Smooth muscle cell (in vitro differentiated cells): ENCODE measurements at regions not wholly inside any gene's neighbourhood (a gene's known extent, or its start where the extent isn't known, plus 50 kb on each side); places are given as distances from the start of the nearest gene placed in this dataset.

Experiments used
- DNase-seq: peaks from one replicate; lab custom pipeline; 2025; ENCODE audit not compliant: unreplicated experiment; lab: John Stamatoyannopoulos, UW
- H2AFZ ChIP-seq: fragments of 200-600 bp; sonication (generic); 2 replicates; pipeline ENCODE4 v1.6.0; 2016; ENCODE audit warnings: antibody characterized with exemption, low read depth, mild to moderate bottlenecking
- H3F3A ChIP-seq: fragments of 200-600 bp; sonication (generic); 2 replicates; pipeline ENCODE4 v1.6.0; 2017; ENCODE audit warnings: antibody characterized with exemption, low read depth
- H3K27ac ChIP-seq: fragments of 200-600 bp; sonication (generic); 2 replicates; pipeline ENCODE4 v1.5.1; 2016; ENCODE audit warnings: low read depth, mild to moderate bottlenecking
- H3K27me3 ChIP-seq: fragments of 200-600 bp; sonication (generic); 2 replicates; pipeline ENCODE4 v1.6.1; 2016; ENCODE audit warnings: low read depth, mild to moderate bottlenecking
- H3K36me3 ChIP-seq: fragments of 200-600 bp; sonication (generic); 2 replicates; pipeline ENCODE4 v1.5.1; 2016; ENCODE audit warnings: low read depth
- H3K4me1 ChIP-seq: fragments of 200-600 bp; sonication (generic); 2 replicates; pipeline ENCODE4 v1.5.1; 2016; ENCODE audit warnings: low read depth
- H3K4me2 ChIP-seq: fragments of 200-600 bp; sonication (generic); 2 replicates; pipeline ENCODE4 v1.6.0; 2016; ENCODE audit warnings: mild to moderate bottlenecking
- H3K4me3 ChIP-seq: fragments of 200-600 bp; sonication (generic); 2 replicates; pipeline ENCODE4 v1.5.1; 2016; ENCODE audit warnings: mild to moderate bottlenecking
- H3K79me2 ChIP-seq: fragments of 200-600 bp; sonication (generic); 2 replicates; pipeline ENCODE4 v1.6.0; 2016; ENCODE audit warnings: low read depth, mild to moderate bottlenecking
- H3K9ac ChIP-seq: fragments of 200-600 bp; sonication (generic); 2 replicates; pipeline ENCODE4 v1.6.0; 2016; ENCODE audit warnings: low read depth
- H3K9me3 ChIP-seq: fragments of 200-600 bp; sonication (generic); replicated peaks from 2 replicates; pipeline ENCODE4 v1.5.1; 2016; ENCODE audit warnings: low read depth
- H4K20me1 ChIP-seq: fragments of 200-600 bp; sonication (generic); 2 replicates; pipeline ENCODE4 v1.6.0; 2016; ENCODE audit warnings: low read depth
- CTCF ChIP-seq: fragments of 200-600 bp; sonication (generic); IDR thresholded peaks from 2 replicates; pipeline ENCODE4 v1.5.1; 2017; ENCODE audit warnings: borderline replicate concordance, mild to moderate bottlenecking, antibody characterized with exemption; ENCODE audit not compliant: insufficient read depth, poor library complexity, severe bottlenecking
- WGBS: methylation state at CpG from one replicate; pipeline ENCODE4 v1.1.7; 2016; ENCODE audit warnings: low lambda C conversion rate; 5-methylcytosine and 5-hydroxymethylcytosine counted together

GRCh38 chr2:78024996-78025395, 502.8 kb upstream of the LRRTM4 start:
- 89% methylated on average over 2 of the region's 2 CpGs for WGBS
- Histone ChIP-seq H3F3A (no peaks in the 10 kb centered on the region), H3K4me3 (no peak overlapping the region), H3K9ac (no peak overlapping the region), H2AFZ (no peak overlapping the region), H3K4me2 (no peak overlapping the region), H3K27ac (no peak overlapping the region), H4K20me1 (no peaks in the 10 kb centered on the region), H3K27me3 (no peaks in the 10 kb centered on the region), H3K36me3 (no peaks in the 10 kb centered on the region), H3K9me3 (no peaks in the 10 kb centered on the region), H3K4me1 (no peaks in the 10 kb centered on the region), H3K79me2 (no peaks in the 10 kb centered on the region)
- DNase-seq, result no peak
- no peak for TF ChIP-seq CTCF

DNA sequence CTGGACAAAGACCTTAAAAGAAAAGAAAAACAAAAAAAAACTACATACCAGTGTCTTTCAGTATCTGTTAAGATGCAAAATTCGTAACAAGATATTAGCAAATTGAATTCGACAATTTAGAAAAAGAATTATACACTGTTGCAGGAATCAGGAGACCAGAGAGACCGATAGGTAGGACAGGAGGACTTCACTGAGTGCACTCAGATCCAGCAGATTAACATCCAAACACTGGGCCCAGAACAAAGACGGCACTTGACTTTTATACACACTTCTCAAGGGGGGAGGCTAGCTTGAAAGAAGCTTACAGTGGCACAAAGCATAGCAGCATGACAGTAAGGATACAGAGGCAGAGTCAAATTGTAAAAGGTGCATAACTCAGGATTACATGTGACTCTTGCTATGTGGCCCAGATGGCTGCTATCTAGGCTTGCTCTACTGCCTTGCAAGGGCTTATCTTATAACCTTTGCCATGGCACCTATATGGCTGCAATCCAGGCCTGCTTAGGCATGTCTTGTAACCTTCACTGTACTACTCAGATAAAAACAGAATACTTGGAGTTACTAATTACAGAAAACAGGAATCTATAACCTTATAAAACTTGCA, 507.3 kb upstream of the LRRTM4 start:
- H3K9me3 ChIP-seq, result no peaks in the 10 kb centered on the region
- H3F3A ChIP-seq, result no peaks in the 10 kb centered on the region
- no peaks in the 10 kb centered on the region for H4K20me1 ChIP-seq
- H3K4me2 ChIP-seq, result no peak overlapping the region
- H3K79me2 ChIP-seq, result no peaks in the 10 kb centered on the region
- no peak for DNase-seq
- TF ChIP-seq CTCF, result no peak
- H3K27ac ChIP-seq, result no peak overlapping the region
- H2AFZ ChIP-seq, result no peak overlapping the region
- H3K9ac ChIP-seq, result no peak overlapping the region
- H3K27me3 ChIP-seq, result no peaks in the 10 kb centered on the region
- no peak overlapping the region for H3K4me3 ChIP-seq
- no peaks in the 10 kb centered on the region for H3K36me3 ChIP-seq
- 89% methylated on average over 4 of the region's 4 CpGs for WGBS
- no peaks in the 10 kb centered on the region for H3K4me1 ChIP-seq

GRCh38 chr2:78034706-78035105, 512.5 kb upstream of the LRRTM4 start:
- no peaks in the 10 kb centered on the region for H4K20me1 ChIP-seq
- no peak overlapping the region for H3K4me3 ChIP-seq
- no peak for DNase-seq
- no peak for TF ChIP-seq CTCF
- no peak overlapping the region for H3K27ac ChIP-seq
- no peaks in the 10 kb centered on the region for H3K4me1 ChIP-seq
- no peaks in the 10 kb centered on the region for H3K79me2 ChIP-seq
- H3K36me3 ChIP-seq, result no peaks in the 10 kb centered on the region
- H3K9me3 ChIP-seq, result no peaks in the 10 kb centered on the region
- WGBS, result 60% methylated on average over 3 of the region's 3 CpGs
- H3K9ac ChIP-seq, result no peak overlapping the region
- H3K4me2 ChIP-seq, result no peak overlapping the region
- H3K27me3 ChIP-seq, result no peaks in the 10 kb centered on the region
- H2AFZ ChIP-seq, result no peak overlapping the region
- no peaks in the 10 kb centered on the region for H3F3A ChIP-seq

DNA sequence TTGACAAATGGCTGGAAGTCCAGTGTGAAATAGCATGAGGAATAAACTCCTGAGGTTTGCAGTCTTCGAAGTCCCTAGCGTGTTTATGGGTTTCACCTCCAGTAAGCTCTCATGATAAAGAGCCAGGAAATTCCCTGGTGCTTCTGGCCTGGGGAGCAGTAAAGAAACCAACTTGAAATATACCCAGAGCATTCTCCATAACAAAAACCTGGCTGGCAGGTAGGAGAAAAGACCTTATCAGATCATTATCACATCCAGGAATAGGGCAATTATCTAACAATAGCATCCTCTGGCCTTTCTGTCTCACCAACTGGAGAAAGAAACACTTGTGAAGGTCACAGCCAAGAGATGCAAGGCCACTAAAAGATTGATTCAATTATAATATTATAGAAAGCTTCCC, 513.6 kb upstream of the LRRTM4 start:
- no peaks in the 10 kb centered on the region for H3K36me3 ChIP-seq
- 67% methylated on average over 2 of the region's 2 CpGs for WGBS
- H3K79me2 ChIP-seq, result no peaks in the 10 kb centered on the region
- TF ChIP-seq CTCF, result no peak
- no peak overlapping the region for H3K4me2 ChIP-seq
- no peak overlapping the region for H3K27ac ChIP-seq
- H3K4me3 ChIP-seq, result no peak overlapping the region
- H2AFZ ChIP-seq, result no peak overlapping the region
- no peak for DNase-seq
- H3K9me3 ChIP-seq, result no peaks in the 10 kb centered on the region
- no peaks in the 10 kb centered on the region for H3F3A ChIP-seq
- no peaks in the 10 kb centered on the region for H3K4me1 ChIP-seq
- H4K20me1 ChIP-seq, result no peaks in the 10 kb centered on the region
- H3K9ac ChIP-seq, result no peak overlapping the region
- no peaks in the 10 kb centered on the region for H3K27me3 ChIP-seq
